G401 (cell line): ENCODE measurements at regions not wholly inside any gene's neighbourhood (a gene's known extent, or its start where the extent isn't known, plus 50 kb on each side); places are given as distances from the start of the nearest gene placed in this dataset.
"Not testable (repeated sequence)": the region's sequence is repeated elsewhere in the genome, so short reads cannot be mapped to it uniquely, and the experiment has no call there.

ENCODE experiments used
- DNase-seq: peaks from one replicate; pipeline ENCODE4 v3.0.0-alpha.2; 2015; ENCODE audit warnings: low spot score
- in situ Hi-C: cut with HindIII; loops from 2 replicates; pipeline ENCODE4 v1.10.0; 2016; ENCODE audit warnings: low sequenced_read_pairs, mixed read lengths

- in situ Hi-C loops: no loop called here
- DNase-seq: no peak
These were observed 807.8 kb upstream of the ACVR2A start for GRCh38 chr2:147037048-147037447.

DNA sequence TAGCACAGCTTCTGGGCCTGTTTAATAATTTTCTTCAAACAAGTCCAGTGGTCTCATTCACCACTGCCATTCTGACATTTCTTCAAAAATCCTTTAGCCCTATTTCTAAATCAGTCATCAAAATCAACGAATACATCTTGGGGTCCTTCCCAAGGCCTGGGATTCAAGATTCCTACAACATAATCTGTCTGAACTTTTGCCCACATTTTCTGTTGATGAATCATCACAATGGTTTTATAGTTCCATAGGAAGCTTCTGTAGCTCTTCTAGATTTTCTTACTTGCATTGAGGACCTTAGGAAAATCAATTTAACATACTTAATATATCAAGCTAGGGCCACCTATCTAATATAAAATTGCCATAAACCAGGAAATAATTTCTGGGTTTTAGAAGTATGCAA lies 811.8 kb upstream of the ACVR2A start:
- no peak for DNase-seq
- in situ Hi-C loops: no loop called here

DNA sequence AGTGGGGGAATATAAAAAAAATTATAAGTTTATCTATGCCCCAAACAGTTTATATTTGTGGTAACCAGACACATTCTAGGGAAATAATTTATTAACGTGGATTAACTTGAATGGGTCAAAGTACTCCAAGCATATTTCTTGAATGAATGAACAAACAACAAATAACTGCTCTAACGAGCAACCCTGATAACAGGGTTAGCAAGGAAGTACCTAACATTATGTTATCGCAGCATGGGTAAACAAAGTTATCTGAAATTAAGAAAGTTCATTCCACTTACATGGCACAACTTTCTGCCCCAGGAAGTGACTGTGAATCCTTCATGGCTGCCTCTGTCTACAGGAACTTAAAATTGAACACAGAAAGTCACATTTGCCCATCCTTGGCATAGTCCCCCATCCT lies 812.9 kb upstream of the ACVR2A start:
- DNase-seq: no peak
- in situ Hi-C loops: no loop called here

DNA sequence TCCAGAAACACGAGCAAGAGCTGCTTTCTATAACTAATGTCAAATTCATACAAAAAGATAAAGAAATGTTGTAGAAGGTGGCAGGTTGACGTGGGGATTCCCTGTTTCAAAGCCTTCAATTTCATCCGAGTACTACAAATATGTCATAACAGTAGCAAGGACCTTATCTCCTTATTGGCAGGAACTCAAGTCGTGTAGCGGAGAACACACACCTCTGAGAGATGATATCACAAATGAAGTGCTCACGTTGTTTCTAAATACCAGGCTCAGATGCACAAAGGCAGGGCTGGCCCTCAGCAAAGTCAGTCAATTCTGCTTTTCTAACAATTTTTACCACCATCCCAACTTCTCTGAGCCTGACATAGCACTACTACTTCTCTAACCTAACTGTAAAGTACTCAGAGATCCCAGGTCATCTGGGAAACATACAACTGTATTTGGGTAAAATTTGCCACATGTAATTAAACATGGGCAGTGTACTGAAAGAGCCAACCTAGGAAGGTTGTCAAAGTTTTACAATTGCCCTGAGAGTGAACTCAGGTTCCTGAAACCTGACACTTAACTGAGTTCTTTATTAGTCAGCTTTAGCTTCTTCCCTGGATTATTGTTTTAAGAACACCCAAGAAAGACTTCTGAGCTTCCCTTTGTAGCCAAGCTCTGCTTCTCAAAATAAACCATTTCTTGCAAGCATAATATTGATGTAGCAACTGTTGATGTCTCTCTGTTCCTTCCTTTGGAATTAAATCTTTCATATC lies 813.7 kb upstream of the ACVR2A start:
- in situ Hi-C loops: no loop called here
- no peak for DNase-seq

DNA sequence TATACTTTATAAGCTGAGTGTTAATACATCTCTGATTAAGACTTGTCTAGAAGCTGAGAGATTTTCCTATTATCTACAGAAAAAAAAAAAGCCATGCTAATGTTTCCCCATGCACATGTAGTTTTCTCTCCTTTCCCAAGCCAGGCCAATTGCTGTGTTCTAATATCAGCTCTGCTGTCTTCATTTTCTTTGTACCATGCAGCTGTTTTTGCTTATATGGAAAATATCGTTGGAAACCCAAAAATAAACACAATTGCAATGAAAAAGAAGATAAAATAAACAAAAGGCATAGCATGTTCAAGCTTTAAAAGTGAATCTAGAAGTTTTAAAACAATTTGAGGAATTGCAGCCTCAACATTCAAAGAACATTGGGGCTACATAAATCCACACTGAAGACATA lies 817.4 kb upstream of the ACVR2A start:
- in situ Hi-C loops: no loop called here
- DNase-seq: no peak

DNA sequence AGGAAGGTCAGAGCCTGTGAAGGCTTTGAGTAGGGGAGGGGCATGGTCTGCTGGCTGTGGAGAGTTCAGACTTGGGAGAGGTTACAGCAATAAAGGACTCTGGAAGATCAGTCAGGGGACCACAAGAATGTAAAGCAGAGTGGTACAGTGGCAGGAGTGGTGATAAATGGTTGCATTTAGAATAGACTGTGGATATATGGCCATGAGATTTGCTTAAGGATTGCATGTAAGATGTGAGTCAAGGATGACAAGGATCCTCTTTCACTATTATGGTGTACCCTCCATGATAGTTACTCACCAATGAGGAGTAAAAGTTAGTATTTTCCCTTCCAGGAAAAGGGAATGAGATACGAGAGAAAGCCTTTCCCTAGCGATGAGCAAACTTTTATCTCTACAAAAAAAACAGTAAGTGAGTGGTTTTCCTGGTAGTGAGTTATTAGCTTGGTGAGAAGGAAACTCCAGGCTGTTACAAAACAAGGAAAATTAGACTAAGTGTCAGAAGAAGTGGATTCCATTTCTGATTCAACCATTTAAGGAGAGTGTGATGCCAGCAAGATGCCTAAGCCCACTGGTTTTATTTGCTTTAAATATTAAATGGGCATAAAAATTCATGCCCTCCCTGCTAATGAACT lies 818.0 kb upstream of the ACVR2A start:
- in situ Hi-C loops: no loop called here
- no peak for DNase-seq

DNA sequence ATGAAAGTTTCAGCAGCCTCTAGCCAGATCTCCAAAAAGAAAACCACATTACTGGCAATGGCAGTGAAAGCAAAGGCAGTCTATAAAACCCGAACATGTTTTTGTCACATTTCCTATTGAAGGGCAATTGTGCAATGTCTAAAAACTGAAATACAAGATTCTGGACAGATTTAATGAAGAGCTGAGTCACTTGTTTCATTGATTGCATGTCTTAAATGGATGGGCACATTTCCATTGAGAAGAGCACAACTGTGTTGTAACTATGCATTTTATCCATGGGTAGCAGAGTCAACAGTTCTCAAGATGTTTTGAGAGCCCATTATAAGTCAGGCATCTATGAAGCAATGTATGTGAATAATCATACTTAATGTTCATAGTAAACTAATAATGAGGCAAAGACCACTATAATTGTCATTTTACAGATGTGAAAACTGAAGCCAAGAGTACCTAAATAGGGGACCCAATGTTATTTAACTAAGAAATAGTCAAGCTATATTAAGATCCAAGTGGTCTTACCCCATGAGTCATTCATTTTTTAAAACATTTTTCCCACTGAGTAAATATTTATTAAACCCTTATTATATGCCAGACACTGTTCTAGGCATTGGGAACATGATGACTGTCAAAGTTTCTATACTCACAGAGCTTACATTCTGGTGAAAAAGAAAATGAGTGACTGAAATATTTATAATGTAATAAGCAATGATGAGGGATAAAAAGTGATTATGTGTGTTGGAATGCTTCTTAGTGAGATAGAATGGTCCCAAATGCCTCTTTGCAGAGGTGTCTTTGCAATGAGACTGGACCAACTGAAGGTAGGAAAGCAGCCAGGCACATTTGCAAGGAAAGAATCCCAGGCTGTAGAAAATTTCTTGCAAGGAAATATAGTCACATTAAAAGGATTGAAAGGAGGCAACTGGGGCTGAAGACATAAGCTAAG lies 818.9 kb upstream of the ACVR2A start:
- in situ Hi-C loops: no loop called here
- no peak for DNase-seq

DNA sequence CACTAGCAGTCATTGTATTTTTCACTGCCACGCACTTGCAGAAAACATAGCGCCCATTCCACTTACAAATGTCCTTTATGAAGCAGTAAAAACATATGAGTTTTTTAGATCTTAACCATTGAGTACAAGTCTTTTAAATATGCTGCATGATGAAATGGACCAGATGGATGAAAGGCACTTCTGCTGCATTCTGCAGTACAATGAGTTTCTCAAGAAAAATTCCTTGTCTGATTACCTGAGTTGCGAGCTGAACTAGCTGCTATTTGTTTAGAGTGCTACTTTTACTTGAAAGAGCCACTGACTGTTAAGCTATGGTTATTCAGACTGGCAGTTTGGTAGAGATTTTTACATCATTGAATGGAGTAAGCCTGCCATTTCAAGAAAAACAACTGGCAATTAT lies 825.5 kb upstream of the ACVR2A start:
- in situ Hi-C loops: no loop called here
- DNase-seq: no peak

GRCh38 chr2:147017951-147018645 lies 826.7 kb upstream of the ACVR2A start:
- no peak for DNase-seq
- in situ Hi-C loops: no loop called here

DNA sequence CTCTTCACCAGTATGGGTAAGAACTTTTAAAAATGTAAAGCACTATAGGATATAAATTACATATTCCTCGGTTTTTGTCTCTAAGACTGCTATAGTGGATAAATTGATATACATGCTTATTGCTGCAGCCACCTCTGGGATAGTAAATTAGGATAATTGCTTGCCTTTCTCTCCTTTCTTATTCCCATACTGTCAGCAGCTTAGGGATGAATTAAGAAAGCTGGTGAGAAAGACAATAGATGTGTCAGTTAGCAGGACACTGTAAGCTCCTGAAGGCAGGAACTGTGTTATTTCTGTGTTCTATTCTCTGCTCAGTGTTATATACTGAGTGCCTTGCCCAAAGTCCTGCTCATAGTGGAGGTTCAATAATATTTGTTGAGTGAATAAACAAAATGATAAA lies 828.6 kb upstream of the ACVR2A start:
- in situ Hi-C loops: no loop called here

GRCh38 chr2:147015591-147015990 lies 829.2 kb upstream of the ACVR2A start:
- in situ Hi-C loops: no loop called here
- no peak for DNase-seq

More for the DNA sequence above, 828.6 kb upstream of the ACVR2A start:
- no peak for DNase-seq

GRCh38 chr2:147013696-147014392 lies 831.0 kb upstream of the ACVR2A start:
- in situ Hi-C loops: no loop called here
- DNase-seq: no peak

- DNase-seq: no peak
- in situ Hi-C loops: no loop called here
These were observed 836.3 kb upstream of the ACVR2A start for GRCh38 chr2:147008481-147008880.

DNA sequence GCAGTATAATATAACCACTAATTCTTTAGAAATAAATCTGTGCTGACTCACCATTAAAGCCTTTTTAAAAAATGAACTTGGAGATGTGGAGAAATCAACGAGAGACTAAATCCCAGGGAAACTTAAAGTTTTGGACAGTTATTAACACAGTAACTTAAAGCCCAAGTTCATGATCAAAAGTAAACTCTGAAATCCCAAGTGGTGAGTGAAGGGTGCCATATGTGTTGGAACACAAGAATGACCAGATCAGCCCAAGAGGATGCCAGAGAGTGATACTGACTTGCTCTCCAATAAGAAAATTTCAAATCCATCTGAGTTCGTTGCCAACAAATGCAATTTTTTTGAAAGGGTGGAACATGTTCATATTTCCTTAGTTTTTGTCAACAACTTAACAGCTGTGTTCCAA lies 838.1 kb upstream of the ACVR2A start:
- DNase-seq: no peak
- in situ Hi-C loops: no loop called here

- in situ Hi-C loops: no loop called here
These were observed 841.7 kb upstream of the ACVR2A start for GRCh38 chr2:147003081-147003480.

DNA sequence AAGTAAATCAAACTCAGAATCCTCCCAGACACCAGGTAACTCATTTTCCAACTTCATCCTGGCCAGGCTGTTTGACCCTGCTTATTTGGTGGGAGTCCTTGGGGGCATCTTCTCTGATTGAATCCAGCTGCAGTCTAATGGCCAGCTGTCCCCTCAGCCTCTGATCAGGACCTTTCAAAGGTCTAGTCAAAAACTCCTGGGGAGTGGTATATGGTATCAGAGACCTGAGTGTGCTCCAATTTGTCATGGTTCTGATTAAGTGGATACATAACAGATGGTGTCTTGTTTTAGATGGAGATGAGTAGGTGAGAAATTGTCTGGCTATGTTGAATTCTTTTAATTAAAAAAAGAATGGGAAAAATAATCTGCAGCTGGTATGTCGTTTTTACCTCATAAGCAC lies 842.6 kb upstream of the ACVR2A start:
- DNase-seq: no peak
- in situ Hi-C loops: no loop called here

More at GRCh38 chr2:147003081-147003480, 841.7 kb upstream of the ACVR2A start:
- no peak for DNase-seq

DNA sequence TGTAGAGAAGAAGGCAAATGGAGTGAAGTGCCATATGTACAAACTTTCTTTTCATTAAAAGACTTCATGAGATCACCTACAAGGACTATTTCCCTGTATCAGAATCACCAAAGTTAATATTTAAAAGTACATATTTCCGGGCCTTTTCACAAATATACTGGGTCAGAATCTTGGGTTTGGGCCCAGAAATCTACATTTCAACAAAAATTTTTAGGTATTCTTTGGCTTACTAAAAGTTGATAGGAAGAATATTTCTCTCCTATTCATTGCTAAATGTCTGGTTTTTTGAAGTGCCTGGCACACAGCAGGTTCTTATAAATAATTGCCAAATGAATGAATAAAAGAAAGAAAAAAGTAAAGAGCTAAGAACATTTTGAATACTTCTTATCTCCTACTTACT lies 843.8 kb upstream of the ACVR2A start:
- in situ Hi-C loops: no loop called here
- no peak for DNase-seq

- DNase-seq, in situ Hi-C loops: not testable (repeated sequence)
These were observed 844.7 kb upstream of the ACVR2A start for GRCh38 chr2:147000151-147000550.

- in situ Hi-C loops: no loop called here
- no peak for DNase-seq
These were observed 846.9 kb upstream of the ACVR2A start for GRCh38 chr2:146997945-146998344.
